Fibroblast of skin of back (primary cell): ENCODE measurements at regions not wholly inside any gene's neighbourhood (a gene's known extent, or its start where the extent isn't known, plus 50 kb on each side); places are given as distances from the start of the nearest gene placed in this dataset.
"Not testable (repeated sequence)": the region's sequence is repeated elsewhere in the genome, so short reads cannot be mapped to it uniquely, and the experiment has no call there.

ENCODE experiments used
- DNase-seq: peaks from one replicate; pipeline ENCODE4 v3.0.0-alpha.2; 2013

GRCh38 chr9:27673641-27674040 lies 100.4 kb upstream of the C9orf72 start:
- no peak for DNase-seq

- DNase-seq, result no peak
Observed at GRCh38 chr9:27675354-27675753, 102.1 kb upstream of the C9orf72 start.

- no peak for DNase-seq
Observed at GRCh38 chr9:27676827-27677226, 103.5 kb upstream of the C9orf72 start.

- DNase-seq, result no peak
Observed at GRCh38 chr9:27679338-27679737, 106.1 kb upstream of the C9orf72 start.

- no peak for DNase-seq
Observed at GRCh38 chr9:27683181-27683580, 109.9 kb upstream of the C9orf72 start.

- DNase-seq, result no peak
Observed at GRCh38 chr9:27688954-27689353, 115.7 kb upstream of the C9orf72 start.

GRCh38 chr9:27690816-27691215 lies 117.5 kb upstream of the C9orf72 start:
- DNase-seq, result not testable (repeated sequence)

GRCh38 chr9:27699621-27700020 lies 126.3 kb upstream of the C9orf72 start:
- DNase-seq, result no peak

- no peak for DNase-seq
Observed at GRCh38 chr9:27701016-27701415, 127.7 kb upstream of the C9orf72 start.

GRCh38 chr9:27701587-27701986 lies 128.3 kb upstream of the C9orf72 start:
- peak; percentile 1 for DNase-seq

- no peak for DNase-seq
Observed at GRCh38 chr9:27703216-27703980, 130.1 kb upstream of the C9orf72 start.

- no peak for DNase-seq
Observed at GRCh38 chr9:27711241-27711640, 138.0 kb upstream of the C9orf72 start.

- DNase-seq, result no peak
Observed at GRCh38 chr9:27712806-27713205, 139.5 kb upstream of the C9orf72 start.

GRCh38 chr9:27714388-27714787 lies 141.1 kb upstream of the C9orf72 start:
- no peak for DNase-seq

GRCh38 chr9:27715651-27716050 lies 142.4 kb upstream of the C9orf72 start:
- no peak for DNase-seq

- DNase-seq, result no peak
Observed at GRCh38 chr9:27717991-27718390, 144.7 kb upstream of the C9orf72 start.

GRCh38 chr9:27719711-27720110 lies 146.4 kb upstream of the C9orf72 start:
- DNase-seq, result no peak

GRCh38 chr9:27722866-27723265 lies 149.6 kb upstream of the C9orf72 start:
- DNase-seq, result no peak

- DNase-seq, result peak; percentile 70
Observed at GRCh38 chr9:27726244-27727081, 153.2 kb upstream of the C9orf72 start.

- DNase-seq, result no peak
Observed at GRCh38 chr9:27732494-27732893, 159.2 kb upstream of the C9orf72 start.

- DNase-seq, result no peak
Observed at GRCh38 chr9:27743490-27743889, 170.2 kb upstream of the C9orf72 start.

- DNase-seq, result no peak
Observed at GRCh38 chr9:27747450-27747849, 174.2 kb upstream of the C9orf72 start.

GRCh38 chr9:27749838-27750237 lies 176.6 kb upstream of the C9orf72 start:
- peak; percentile 6 for DNase-seq

- no peak for DNase-seq
Observed at GRCh38 chr9:27750566-27750965, 177.3 kb upstream of the C9orf72 start.
